GM12891 (cell line): ENCODE measurements at regions not wholly inside any gene's neighbourhood (a gene's known extent, or its start where the extent isn't known, plus 50 kb on each side); places are given as distances from the start of the nearest gene placed in this dataset.
"Not testable (repeated sequence)": the region's sequence is repeated elsewhere in the genome, so short reads cannot be mapped to it uniquely, and the experiment has no call there.

Experiments
- DNase-seq: peaks from one replicate; pipeline ENCODE4 v3.0.0; 2011; ENCODE audit warnings: low spot score; ENCODE audit not compliant: insufficient read length
- FAIRE-seq: peaks from 2 replicates; lab custom pipeline; 2011; peaks lifted over from hg19 to GRCh38; lab: Jason Lieb, UNC
- PAX5 ChIP-seq: IDR thresholded peaks from 2 replicates; pipeline ENCODE4 v1.6.1; 2011; ENCODE audit warnings: low read length, moderate library complexity, mild to moderate bottlenecking; ENCODE audit not compliant: insufficient read depth, severe bottlenecking
- POLR2A ChIP-seq: IDR thresholded peaks from 2 replicates; pipeline ENCODE4 v1.6.1; 2011; ENCODE audit warnings: low read depth, low read length, control low read depth
- POLR2AphosphoS5 ChIP-seq: IDR thresholded peaks from 2 replicates; pipeline ENCODE4 v1.6.1; 2011; ENCODE audit warnings: low read depth, low read length, control low read depth
- POU2F2 ChIP-seq: IDR thresholded peaks from 2 replicates; pipeline ENCODE4 v1.6.1; 2011; ENCODE audit warnings: low read depth, mild to moderate bottlenecking, control low read depth, low read length, moderate library complexity
- SPI1 ChIP-seq: IDR thresholded peaks from 2 replicates; pipeline ENCODE4 v1.6.1; 2011; ENCODE audit warnings: low read depth, low read length, control low read depth
- TAF1 ChIP-seq: IDR thresholded peaks from 2 replicates; pipeline ENCODE4 v1.6.1; 2011; ENCODE audit warnings: low read depth, low read length, control low read depth

GRCh38 chr15:30816430-30816829 is 87.3 kb upstream of the FAN1 start:
- FAIRE-seq: no peak
- TF ChIP-seq POLR2AphosphoS5 (no peak), POLR2A (no peak), TAF1 (no peak), POU2F2 (no peak)
- no peak for DNase-seq

- FAIRE-seq (peak; percentile 85), DNase-seq (peak; percentile 25)
- TF ChIP-seq POLR2A (peak; percentile 57; the same call in 1 of the 2 replicates), TAF1 (peak; percentile 22; the same call in 1 of the 2 replicates), POLR2AphosphoS5 (0 out of 2 replicates have a peak, but pooled peaks have one; percentile 25), SPI1 (peak; percentile 65)
These were observed 80.5 kb upstream of the FAN1 start for GRCh38 chr15:30823068-30823813.

- DNase-seq (no peak), FAIRE-seq (no peak)
- TF ChIP-seq TAF1 (no peak), SPI1 (no peak), PAX5 (no peak), POLR2A (no peak), POLR2AphosphoS5 (no peak), POU2F2 (no peak)
These were observed 79.1 kb upstream of the FAN1 start for GRCh38 chr15:30824518-30825195.

GRCh38 chr15:30827625-30828303 is 76.0 kb upstream of the FAN1 start:
- no peak for FAIRE-seq
- TF ChIP-seq SPI1 (no peak), PAX5 (no peak), POLR2A (no peak), POLR2AphosphoS5 (no peak), POU2F2 (no peak), TAF1 (no peak)
- DNase-seq: no peak

- FAIRE-seq, DNase-seq: not testable (repeated sequence)
These were observed 75.4 kb upstream of the FAN1 start for GRCh38 chr15:30828304-30828639.

- TF ChIP-seq SPI1 (no peak), POU2F2 (no peak)
- DNase-seq: no peak
- no peak for FAIRE-seq
These were observed 72.8 kb upstream of the FAN1 start for GRCh38 chr15:30830961-30831360.

GRCh38 chr15:30833379-30833778 is 70.3 kb upstream of the FAN1 start:
- DNase-seq, FAIRE-seq: not testable (repeated sequence)

- DNase-seq, FAIRE-seq: not testable (repeated sequence)
These were observed 62.1 kb upstream of the FAN1 start for GRCh38 chr15:30841639-30842038.

GRCh38 chr15:30842798-30843472 is 60.8 kb upstream of the FAN1 start:
- peak; percentile 85 for TF ChIP-seq SPI1
- peak; percentile 85 for FAIRE-seq
- DNase-seq: not testable (repeated sequence)

GRCh38 chr15:30845536-30845935 is 58.2 kb upstream of the FAN1 start:
- not testable (repeated sequence) for DNase-seq, FAIRE-seq
